HG03439 (cell line): ENCODE measurements at regions not wholly inside any gene's neighbourhood (a gene's known extent, or its start where the extent isn't known, plus 50 kb on each side); places are given as distances from the start of the nearest gene placed in this dataset.
"Not testable (repeated sequence)": the region's sequence is repeated elsewhere in the genome, so short reads cannot be mapped to it uniquely, and the experiment has no call there.

Experiments
- ATAC-seq: cut with Tn5 transposase; IDR thresholded peaks from one replicate; pipeline ENCODE4 v1.9.1; 2021; ENCODE audit warnings: mild to moderate bottlenecking, moderate library complexity; ENCODE audit not compliant: unreplicated experiment

- no peak for ATAC-seq
Observed at GRCh38 chr9:30944741-30945280, 1439.6 kb upstream of the ACO1 start.

DNA sequence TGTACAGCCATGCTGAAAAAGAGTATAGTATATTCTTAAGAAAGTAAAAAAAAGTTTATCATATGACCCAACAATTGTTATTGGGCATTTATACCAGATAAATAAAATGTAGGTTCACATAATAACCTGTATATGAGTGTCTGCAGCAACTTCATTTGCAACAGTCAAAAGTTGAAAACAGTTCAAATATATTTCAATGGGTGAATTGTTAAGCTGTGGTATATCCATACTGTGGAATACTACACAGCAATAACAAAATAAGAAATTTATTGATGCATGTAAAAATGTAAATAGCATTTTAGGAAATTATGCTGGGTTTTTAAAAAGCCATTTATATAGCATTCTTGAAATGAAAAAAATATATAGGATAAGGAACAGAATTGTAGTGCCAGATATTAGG lies 1420.1 kb upstream of the ACO1 start:
- no peak for ATAC-seq

- ATAC-seq, result no peak
Observed at GRCh38 chr9:30967476-30967875, 1417.0 kb upstream of the ACO1 start.

GRCh38 chr9:30970186-30970585 lies 1414.3 kb upstream of the ACO1 start:
- no peak for ATAC-seq

DNA sequence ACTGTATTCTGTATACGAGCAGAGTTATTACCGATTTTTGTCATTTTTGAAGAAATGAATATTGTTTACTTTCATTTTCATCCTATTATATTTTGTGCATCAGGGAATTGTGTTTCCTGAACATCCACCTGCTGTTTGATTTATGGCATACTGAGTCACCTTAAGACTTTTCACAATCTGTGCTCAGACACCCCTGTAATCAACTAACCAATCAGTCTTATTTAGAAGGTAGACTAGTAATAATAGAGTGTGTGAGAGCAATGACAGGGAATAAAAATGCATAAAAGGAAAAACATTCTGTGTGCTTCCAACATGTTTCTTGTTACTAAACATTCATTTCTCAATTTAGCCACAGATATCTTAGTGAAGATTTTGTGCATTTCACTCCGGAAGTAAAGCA lies 1413.6 kb upstream of the ACO1 start:
- ATAC-seq, result no peak

GRCh38 chr9:30972654-30973053 lies 1411.8 kb upstream of the ACO1 start:
- ATAC-seq, result no peak

- ATAC-seq, result no peak
Observed at GRCh38 chr9:30977965-30978364, 1406.5 kb upstream of the ACO1 start.

DNA sequence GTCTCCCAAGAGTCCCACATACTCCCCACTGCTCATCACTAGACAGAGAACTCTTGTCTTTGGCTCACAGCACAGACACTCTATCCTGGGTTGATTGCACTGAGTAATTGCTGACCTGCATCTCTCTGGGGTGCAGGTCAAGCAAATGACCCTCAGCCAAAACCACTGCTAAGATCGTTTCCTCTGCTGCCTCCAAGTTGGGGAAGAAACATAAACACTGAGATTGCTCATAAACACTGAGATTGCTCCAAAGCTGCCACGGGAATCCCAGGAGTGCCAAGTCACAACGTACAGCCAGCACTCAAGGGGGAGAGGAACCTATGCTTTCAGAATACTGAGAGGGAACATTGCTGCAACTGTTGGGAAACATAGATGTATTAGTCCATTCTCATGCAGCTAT lies 1402.1 kb upstream of the ACO1 start:
- no peak for ATAC-seq

DNA sequence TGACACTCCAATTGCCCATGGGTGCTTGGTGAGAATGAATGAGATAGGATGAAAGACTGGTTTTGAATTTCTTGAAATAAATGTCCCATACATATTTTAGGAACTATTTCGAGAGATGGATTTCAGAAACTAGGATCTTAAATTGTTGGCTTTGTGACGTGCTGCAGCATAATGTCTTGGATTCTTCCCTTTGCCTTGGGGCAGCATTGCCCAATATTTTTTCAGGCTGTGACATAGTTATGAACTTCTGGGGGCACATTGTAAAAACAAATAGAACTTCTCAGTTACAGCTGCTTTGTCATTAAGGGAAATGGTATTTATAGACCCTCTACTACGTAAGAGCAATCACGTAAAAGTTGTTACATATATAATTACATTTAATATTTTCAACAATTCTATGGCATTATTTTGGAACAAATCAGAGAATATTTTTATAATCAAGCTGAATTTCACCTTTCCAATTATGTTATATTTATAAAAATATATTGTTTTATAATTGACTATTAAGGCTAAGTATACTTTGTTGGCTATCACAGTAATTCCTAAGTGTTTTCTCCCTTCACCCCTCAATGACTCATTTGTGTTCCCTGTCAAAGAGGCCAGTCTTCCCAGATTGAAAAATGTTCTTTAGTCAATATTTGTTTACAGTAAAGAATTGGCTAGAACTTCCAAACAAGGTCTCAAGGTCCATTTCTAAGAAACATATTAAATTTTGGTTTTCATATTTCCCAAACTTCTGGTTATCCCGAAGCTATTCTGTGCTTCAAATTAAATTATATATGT lies 1388.3 kb upstream of the ACO1 start:
- no peak for ATAC-seq

DNA sequence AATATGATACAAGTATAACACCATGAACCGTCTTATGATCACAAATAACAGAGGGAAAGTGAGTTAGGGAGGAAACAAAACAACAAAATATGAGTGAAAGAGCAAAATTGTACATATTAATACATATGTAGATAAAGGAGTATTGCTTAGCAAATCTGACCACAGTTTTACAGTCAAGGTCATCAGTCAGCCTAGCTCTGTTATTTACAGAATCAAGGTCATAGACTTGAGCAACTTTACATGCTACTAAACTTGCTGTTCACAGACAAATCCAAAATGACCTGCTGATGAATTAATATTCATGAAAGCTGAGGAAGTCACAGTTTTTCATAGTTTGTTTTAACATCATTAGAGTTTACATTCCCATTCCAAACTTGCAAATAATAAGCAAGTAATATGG lies 1387.7 kb upstream of the ACO1 start:
- ATAC-seq, result no peak

GRCh38 chr9:30997291-30997690 lies 1387.2 kb upstream of the ACO1 start:
- no peak for ATAC-seq

GRCh38 chr9:31005086-31005665 lies 1379.3 kb upstream of the ACO1 start:
- no peak for ATAC-seq

DNA sequence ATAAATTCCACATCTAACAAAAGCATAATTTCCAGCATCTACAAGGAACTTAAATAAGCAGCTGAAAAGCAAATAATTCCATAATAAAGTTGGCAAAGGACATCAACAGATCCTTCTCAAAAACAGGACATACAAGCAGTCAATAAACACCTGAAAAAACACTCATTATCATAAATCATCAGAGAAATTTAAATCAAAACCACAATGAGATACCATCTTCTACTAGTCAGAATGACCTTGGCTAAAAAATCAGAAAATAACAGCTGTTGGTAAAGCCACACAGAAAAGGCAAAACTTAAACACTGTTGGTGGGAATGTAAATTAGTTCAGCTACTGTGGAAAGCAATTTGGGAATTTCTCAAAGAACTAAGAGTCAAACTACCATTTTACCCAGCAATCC lies 1371.1 kb upstream of the ACO1 start:
- no peak for ATAC-seq

- ATAC-seq, result no peak
Observed at GRCh38 chr9:31023847-31024246, 1360.6 kb upstream of the ACO1 start.

GRCh38 chr9:31027678-31028077 lies 1356.8 kb upstream of the ACO1 start:
- ATAC-seq, result no peak

GRCh38 chr9:31028137-31028536 lies 1356.3 kb upstream of the ACO1 start:
- no peak for ATAC-seq

GRCh38 chr9:31030741-31031202 lies 1353.7 kb upstream of the ACO1 start:
- ATAC-seq, result no peak

DNA sequence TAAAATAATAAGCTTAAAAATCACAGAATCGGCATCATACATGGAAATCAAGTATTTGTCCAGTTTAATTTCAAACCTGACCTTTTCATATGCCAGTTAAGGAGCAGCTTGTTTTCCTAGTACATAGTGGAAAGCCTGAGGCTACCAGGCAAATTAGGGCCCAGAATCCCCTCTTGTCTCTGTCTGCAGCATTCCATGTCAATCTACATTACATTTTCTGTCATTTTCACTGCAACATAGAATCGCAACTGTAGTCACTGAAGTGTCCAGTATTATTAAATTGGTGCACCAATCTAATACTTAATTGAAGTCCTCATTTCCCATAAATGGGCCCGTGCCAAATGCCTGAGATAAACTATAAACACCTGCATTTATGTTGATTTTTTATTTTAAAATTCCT lies 1352.2 kb upstream of the ACO1 start:
- ATAC-seq, result no peak

DNA sequence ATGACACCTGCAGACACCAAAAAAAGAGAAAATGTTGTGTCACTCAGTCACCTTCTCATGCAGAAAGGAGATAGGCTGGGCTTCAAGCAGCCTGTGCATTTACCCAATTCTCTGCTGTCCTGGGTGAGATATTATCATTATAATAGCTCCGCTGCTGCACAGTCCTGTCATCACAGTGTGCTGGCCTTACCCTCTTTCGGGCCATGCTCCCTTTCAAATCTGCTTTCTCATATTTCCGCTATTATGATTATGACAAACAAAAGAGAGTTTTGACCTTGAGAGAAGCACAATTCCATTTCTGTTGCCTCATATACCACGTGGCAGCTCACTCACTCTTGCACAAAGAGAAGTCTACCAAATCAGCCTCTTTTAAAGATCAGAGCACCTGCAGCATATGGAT lies 1350.1 kb upstream of the ACO1 start:
- no peak for ATAC-seq

GRCh38 chr9:31040564-31040963 lies 1343.9 kb upstream of the ACO1 start:
- no peak for ATAC-seq

GRCh38 chr9:31045810-31046209 lies 1338.6 kb upstream of the ACO1 start:
- no peak for ATAC-seq

- ATAC-seq, result not testable (repeated sequence)
Observed at GRCh38 chr9:31061592-31061991, 1322.9 kb upstream of the ACO1 start.
